ENCODE measurements at regions not wholly inside any gene's neighbourhood (a gene's known extent, or its start where the extent isn't known, plus 50 kb on each side); places are given as distances from the start of the nearest gene placed in this dataset.
A peak's percentile ranks its signal among the peaks of the same experiment; 100 is the strongest.

DNA sequence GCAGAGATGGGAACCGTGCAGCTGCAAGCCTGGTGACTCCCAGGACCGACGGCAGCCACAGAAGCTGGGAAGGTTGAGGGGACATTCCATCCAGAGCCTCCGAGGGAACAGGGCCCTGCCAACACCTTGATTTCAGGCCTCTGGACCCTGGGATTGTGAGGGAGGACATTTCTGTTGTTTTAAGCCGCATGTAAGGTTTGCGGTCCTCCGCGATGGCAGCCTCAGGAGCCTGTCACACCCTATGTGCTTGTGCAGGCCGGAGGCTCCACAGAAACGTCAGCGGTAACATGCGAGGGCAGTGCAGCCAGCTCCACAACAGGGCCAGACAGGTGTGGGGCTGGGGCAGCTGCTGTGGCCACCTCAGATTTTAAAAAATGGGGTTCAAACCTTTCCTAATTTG is 144.7 kb upstream of the SHH start:
- H3K4me3 ChIP-seq (ENCODE audit: low read depth, low read length), result no peak overlapping the region
- in situ Hi-C loops (cut with HindIII; ENCODE audit: low sequenced_read_pairs), result no loop called here
- TF ChIP-seq CTCF (IDR thresholded peaks at IDR 0.05; ENCODE audit: low read depth, low read length, missing control alignments), result no peak
- DNase-seq (ENCODE audit: low read depth), result no peak

GRCh38 chr7:155955367-155955635 is 143.0 kb upstream of the SHH start:
- in situ Hi-C loops (cut with HindIII; ENCODE audit: low sequenced_read_pairs), result no loop called here
- no peak for TF ChIP-seq CTCF (IDR thresholded peaks at IDR 0.05; ENCODE audit: low read depth, low read length, missing control alignments)
- no peak overlapping the region for H3K4me3 ChIP-seq (ENCODE audit: low read depth, low read length)
- no peak for DNase-seq (ENCODE audit: low read depth)

DNA sequence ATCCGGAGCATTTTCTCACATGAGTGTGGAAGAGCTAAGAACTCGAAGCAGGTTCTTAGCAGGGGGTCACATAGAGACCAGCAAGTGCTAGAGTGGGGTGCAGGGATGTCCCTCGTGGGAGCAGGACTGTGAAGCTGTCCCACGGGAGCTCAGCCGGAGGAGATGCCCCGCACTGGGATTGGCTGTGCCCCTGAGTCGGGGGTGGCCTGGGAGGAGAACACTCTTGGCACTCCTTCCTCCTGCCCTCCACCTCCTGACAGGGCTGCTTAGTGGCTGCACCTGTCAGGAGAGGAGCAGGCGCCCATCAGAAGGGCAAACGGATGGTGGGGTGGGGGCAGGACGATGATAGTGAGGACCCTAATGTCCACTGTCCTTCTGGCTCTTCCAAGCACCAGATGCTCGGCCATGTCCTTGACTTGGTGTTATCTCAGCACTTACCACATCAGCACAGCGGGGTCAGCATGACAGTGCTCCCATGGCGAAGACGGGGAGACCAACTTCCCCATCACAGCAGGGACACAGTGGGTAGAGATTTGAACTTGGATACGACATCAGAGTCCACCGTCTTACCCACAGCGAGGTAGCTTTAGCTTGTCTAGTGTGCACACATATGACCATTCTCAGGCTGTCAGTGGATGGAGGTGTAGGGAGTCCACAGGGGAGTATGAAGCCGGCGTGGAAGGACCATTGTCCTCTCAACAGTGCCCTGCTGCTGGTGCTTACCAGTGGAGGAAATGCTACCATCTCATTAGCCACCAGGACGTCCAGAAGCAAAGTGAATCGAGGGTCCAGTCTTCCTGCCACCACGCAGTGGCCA is 142.5 kb upstream of the SHH start:
- H3K4me3 ChIP-seq (ENCODE audit: low read depth, low read length), result no peak overlapping the region
- in situ Hi-C loops (cut with HindIII; ENCODE audit: low sequenced_read_pairs), result no loop called here
- no peak for TF ChIP-seq CTCF (IDR thresholded peaks at IDR 0.05; ENCODE audit: low read depth, low read length, missing control alignments)
- DNase-seq (ENCODE audit: low read depth), result no peak

GRCh38 chr7:155953781-155954549 is 141.7 kb upstream of the SHH start:
- no peak for DNase-seq (ENCODE audit: low read depth)
- H3K4me3 ChIP-seq (ENCODE audit: low read depth, low read length), result no peak overlapping the region
- in situ Hi-C loops (cut with HindIII; ENCODE audit: low sequenced_read_pairs), result no loop called here
- no peak for TF ChIP-seq CTCF (IDR thresholded peaks at IDR 0.05; ENCODE audit: low read depth, low read length, missing control alignments)

- in situ Hi-C loops (cut with HindIII; ENCODE audit: low sequenced_read_pairs), result no loop called here
- H3K4me3 ChIP-seq (ENCODE audit: low read depth, low read length), result no peak overlapping the region
- TF ChIP-seq CTCF (IDR thresholded peaks at IDR 0.05; ENCODE audit: low read depth, low read length, missing control alignments), result no peak
- DNase-seq (ENCODE audit: low read depth), result no peak
These were observed 141.2 kb upstream of the SHH start for GRCh38 chr7:155953501-155953778.

GRCh38 chr7:155951554-155952158 is 139.4 kb upstream of the SHH start:
- in situ Hi-C loops (cut with HindIII; ENCODE audit: low sequenced_read_pairs), result no loop called here
- DNase-seq (ENCODE audit: low read depth), result peak; percentile 70
- no peak overlapping the region for H3K4me3 ChIP-seq (ENCODE audit: low read depth, low read length)
- TF ChIP-seq CTCF (IDR thresholded peaks at IDR 0.05; ENCODE audit: low read depth, low read length, missing control alignments), result no peak

Data from astrocyte of the cerebellum (primary cell).